ENCODE measurements at regions not wholly inside any gene's neighbourhood (a gene's known extent, or its start where the extent isn't known, plus 50 kb on each side); places are given as distances from the start of the nearest gene placed in this dataset.

- intact Hi-C loops (cut with DNase I): no loop called here
- Histone ChIP-seq H3K9ac (ENCODE audit: low read length in 3 of 3) (no peak overlapping the region), H3K27me3 (ENCODE audit: control insufficient read depth, insufficient read depth, low read length) (no peaks in the 10 kb centered on the region), H3K4me3 (ENCODE audit: low read length in 3 of 3) (no peak overlapping the region), H3K36me3 (ENCODE audit: control insufficient read depth in 2 of 3, insufficient read depth in 3 of 3, low read length in 3 of 3) (no peaks in the 10 kb centered on the region), H3K4me1 (ENCODE audit: control insufficient read depth in 2 of 3, insufficient read depth in 2 of 3, low read depth in 1 of 3, low read length in 3 of 3) (no peaks in the 10 kb centered on the region), H3K9me3 (ENCODE audit: control insufficient read depth in 2 of 3, insufficient read depth in 1 of 3, low read length in 3 of 3) (no peaks in the 10 kb centered on the region), H3K27ac (ENCODE audit: low read depth in 2 of 2, low read length in 2 of 2) (no peak overlapping the region)
- DNase-seq: no peak
- TF ChIP-seq CTCF (IDR thresholded peaks at IDR 0.05; ENCODE audit: borderline replicate concordance, extremely low read depth, insufficient read depth): no peak
- no peak for FAIRE-seq
Measured at GRCh38 chr3:78462021-78462420, 1305.8 kb downstream of the ROBO1 start.

GRCh38 chr3:78476076-78476475, 1291.7 kb downstream of the ROBO1 start:
- Histone ChIP-seq H3K27me3 (ENCODE audit: control insufficient read depth, insufficient read depth, low read length) (no peaks in the 10 kb centered on the region), H3K27ac (ENCODE audit: low read depth in 2 of 2, low read length in 2 of 2) (no peak overlapping the region), H3K9me3 (ENCODE audit: control insufficient read depth in 2 of 3, insufficient read depth in 1 of 3, low read length in 3 of 3) (peaks cover 0 to 4% (median 0%) of the 10 kb centered on the region in 3 donors), H3K9ac (ENCODE audit: low read length in 3 of 3) (no peak overlapping the region), H3K4me1 (ENCODE audit: control insufficient read depth in 2 of 3, insufficient read depth in 2 of 3, low read depth in 1 of 3, low read length in 3 of 3) (no peaks in the 10 kb centered on the region), H3K36me3 (ENCODE audit: control insufficient read depth in 2 of 3, insufficient read depth in 3 of 3, low read length in 3 of 3) (no peaks in the 10 kb centered on the region), H3K4me3 (ENCODE audit: low read length in 3 of 3) (no peak overlapping the region)
- intact Hi-C loops (cut with DNase I): no loop called here
- FAIRE-seq: no peak
- no peak for DNase-seq
- no peak for TF ChIP-seq CTCF (IDR thresholded peaks at IDR 0.05; ENCODE audit: borderline replicate concordance, extremely low read depth, insufficient read depth)

- Histone ChIP-seq H3K36me3 (ENCODE audit: control insufficient read depth in 2 of 3, insufficient read depth in 3 of 3, low read length in 3 of 3) (no peaks in the 10 kb centered on the region), H3K4me1 (ENCODE audit: control insufficient read depth in 2 of 3, insufficient read depth in 2 of 3, low read depth in 1 of 3, low read length in 3 of 3) (no peaks in the 10 kb centered on the region), H3K27ac (ENCODE audit: low read depth in 2 of 2, low read length in 2 of 2) (no peak overlapping the region), H3K9ac (ENCODE audit: low read length in 3 of 3) (no peak overlapping the region), H3K4me3 (ENCODE audit: low read length in 3 of 3) (no peak overlapping the region), H3K9me3 (ENCODE audit: control insufficient read depth in 2 of 3, insufficient read depth in 1 of 3, low read length in 3 of 3) (no peaks in the 10 kb centered on the region), H3K27me3 (ENCODE audit: control insufficient read depth, insufficient read depth, low read length) (no peaks in the 10 kb centered on the region)
- DNase-seq (peak in 1 of 5 donors; percentile 58), FAIRE-seq (no peak)
- intact Hi-C loops (cut with DNase I): no loop called here
- no peak for TF ChIP-seq CTCF (IDR thresholded peaks at IDR 0.05; ENCODE audit: borderline replicate concordance, extremely low read depth, insufficient read depth)
Measured at GRCh38 chr3:78481050-78481449, 1286.7 kb downstream of the ROBO1 start.

- DNase-seq (no peak), FAIRE-seq (no peak)
- Histone ChIP-seq H3K27ac (ENCODE audit: low read depth in 2 of 2, low read length in 2 of 2) (no peak overlapping the region), H3K4me3 (ENCODE audit: low read length in 3 of 3) (no peak overlapping the region), H3K9ac (ENCODE audit: low read length in 3 of 3) (no peak overlapping the region), H3K9me3 (ENCODE audit: control insufficient read depth in 2 of 3, insufficient read depth in 1 of 3, low read length in 3 of 3) (no peaks in the 10 kb centered on the region), H3K27me3 (ENCODE audit: control insufficient read depth, insufficient read depth, low read length) (no peaks in the 10 kb centered on the region), H3K36me3 (ENCODE audit: control insufficient read depth in 2 of 3, insufficient read depth in 3 of 3, low read length in 3 of 3) (no peaks in the 10 kb centered on the region), H3K4me1 (ENCODE audit: control insufficient read depth in 2 of 3, insufficient read depth in 2 of 3, low read depth in 1 of 3, low read length in 3 of 3) (no peaks in the 10 kb centered on the region)
- intact Hi-C loops (cut with DNase I): no loop called here
- TF ChIP-seq CTCF (IDR thresholded peaks at IDR 0.05; ENCODE audit: borderline replicate concordance, extremely low read depth, insufficient read depth): no peak
Measured at GRCh38 chr3:78483090-78483489, 1284.7 kb downstream of the ROBO1 start.
